ENCODE measurements at regions not wholly inside any gene's neighbourhood (a gene's known extent, or its start where the extent isn't known, plus 50 kb on each side); places are given as distances from the start of the nearest gene placed in this dataset.
"Not testable (repeated sequence)": the region's sequence is repeated elsewhere in the genome, so short reads cannot be mapped to it uniquely, and the experiment has no call there.

DNA sequence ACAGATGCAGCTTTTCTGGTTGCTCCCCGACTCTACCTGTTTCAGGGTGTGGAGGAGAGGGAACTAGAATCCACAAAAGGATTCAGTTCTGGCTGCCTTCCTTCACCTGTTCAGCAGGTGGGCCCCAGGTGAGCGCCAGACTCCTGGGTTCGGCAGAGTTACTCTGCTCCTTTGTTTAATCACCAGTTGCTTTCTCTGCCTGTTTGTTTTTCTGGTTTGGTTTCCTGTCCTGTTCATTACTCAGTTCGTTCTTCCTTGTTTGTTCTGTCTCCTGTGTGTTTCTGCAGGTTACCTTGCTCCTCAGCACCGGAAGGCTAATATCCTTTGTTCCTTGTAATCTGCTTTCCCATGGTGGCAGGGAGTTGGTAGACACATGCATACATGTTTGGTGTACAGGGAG lies 508.5 kb upstream of the ATP11B start:
- DNase-seq = no peak

DNA sequence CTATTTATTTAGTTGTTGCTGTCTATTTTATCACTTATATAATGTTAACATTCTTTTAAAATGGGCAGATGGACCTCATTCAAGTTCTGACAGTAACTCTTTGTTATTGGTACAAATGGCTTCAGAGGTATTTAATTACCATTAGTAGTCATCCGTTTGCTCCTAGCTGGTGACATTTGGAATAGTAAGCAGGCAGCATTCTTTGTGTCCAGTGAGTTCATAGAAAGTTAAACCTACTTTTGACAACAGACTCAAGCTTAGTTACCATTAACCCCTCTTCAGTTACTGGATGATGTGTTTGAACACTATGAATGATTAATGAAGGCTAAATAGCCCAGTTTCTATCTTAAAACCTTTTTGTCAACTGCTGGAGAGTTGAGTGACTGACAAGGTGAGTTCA lies 500.7 kb upstream of the ATP11B start:
- DNase-seq = no peak

DNA sequence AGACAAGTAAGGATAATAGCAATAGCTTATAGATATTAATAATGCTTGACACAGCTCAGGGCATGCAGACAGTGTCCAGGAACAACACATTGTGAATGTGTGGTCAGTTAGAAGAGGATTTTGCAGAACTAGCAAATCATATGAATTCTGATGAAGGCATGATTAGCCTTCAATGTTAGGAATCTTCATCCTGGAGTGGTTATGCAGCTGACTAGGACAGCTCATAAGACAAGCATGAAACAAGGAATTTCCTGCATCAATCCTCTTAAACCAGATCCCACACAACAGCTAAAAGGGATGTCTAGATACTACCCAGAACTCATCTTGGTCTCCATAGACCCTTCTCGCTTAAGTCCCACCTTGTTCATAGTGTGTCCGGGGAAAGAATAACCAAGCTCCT lies 499.0 kb upstream of the ATP11B start:
- DNase-seq = no peak

GRCh38 chr3:182294696-182295095 lies 498.6 kb upstream of the ATP11B start:
- no peak for DNase-seq

DNA sequence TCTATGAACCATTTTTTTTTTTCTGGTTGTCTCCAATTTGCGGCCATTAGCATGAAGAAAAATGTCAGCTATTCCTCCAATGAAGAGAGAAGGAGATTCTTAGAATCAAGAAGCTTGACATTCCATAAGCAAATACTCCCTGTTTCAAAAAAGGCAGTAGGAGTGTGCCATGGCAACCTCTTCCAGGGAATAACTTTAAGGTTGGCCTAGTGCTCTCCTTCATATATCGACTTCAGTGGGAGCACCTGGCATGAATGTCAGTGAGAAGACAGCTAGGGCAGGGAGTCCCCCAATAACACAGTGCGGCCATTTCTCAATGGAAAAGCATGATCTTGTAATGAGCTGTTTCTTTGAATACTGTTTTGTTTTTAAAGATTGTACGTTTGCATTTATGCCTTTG lies 493.0 kb upstream of the ATP11B start:
- no peak for DNase-seq

DNA sequence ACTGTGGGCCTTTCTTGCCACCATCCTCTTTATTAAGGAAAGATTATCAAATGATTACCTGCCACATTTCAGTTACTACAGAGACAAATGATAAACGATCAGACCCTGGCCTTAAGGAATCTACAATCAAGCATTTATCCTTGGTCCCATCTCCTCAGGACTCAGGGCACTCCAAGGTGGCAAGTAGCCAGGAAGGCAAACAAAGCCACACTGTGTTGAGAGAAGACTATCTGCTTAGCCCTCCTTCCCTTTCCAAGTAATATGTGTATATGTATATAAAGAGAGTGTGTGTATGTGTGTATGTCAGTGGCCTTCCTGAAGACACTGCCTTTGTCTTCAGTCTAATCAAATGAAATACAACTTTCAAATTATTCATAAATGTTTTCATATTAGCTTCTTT lies 490.1 kb upstream of the ATP11B start:
- DNase-seq = no peak

DNA sequence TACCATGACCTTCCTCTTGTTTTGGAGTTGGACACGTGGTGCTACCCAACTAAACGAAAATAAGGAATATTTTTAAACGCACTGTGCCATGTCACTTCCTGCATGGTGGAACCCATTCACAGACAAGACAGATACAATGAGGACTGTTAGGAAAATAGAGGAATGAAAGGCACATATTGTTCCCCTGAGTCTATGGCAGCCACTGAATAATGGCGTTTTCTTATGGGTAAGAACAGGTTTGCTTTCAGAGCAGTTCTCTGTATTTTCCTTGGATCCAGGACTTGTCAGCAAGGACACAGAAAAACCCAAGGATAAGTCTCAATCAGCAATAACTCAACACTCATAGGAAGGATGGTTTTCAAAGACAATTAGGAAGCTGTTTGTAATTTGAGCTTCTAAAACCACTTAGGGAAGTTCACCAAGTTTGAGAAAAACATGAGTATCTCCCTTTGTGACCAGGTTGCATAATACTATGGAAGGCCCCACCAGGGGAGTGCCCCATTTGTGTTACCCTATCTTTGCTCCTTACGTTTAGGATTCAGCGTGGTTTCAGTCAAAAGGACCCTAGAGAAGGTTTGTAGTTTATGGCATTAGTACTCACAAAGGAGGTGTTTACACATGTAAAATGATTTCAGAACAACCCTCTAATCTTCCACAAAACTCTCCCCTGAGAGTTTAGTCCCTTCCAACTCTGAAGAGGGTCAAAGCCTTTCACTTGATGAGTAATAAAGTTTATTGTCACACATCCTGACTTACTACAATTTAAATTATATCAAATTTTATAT lies 487.2 kb upstream of the ATP11B start:
- no peak for DNase-seq

DNA sequence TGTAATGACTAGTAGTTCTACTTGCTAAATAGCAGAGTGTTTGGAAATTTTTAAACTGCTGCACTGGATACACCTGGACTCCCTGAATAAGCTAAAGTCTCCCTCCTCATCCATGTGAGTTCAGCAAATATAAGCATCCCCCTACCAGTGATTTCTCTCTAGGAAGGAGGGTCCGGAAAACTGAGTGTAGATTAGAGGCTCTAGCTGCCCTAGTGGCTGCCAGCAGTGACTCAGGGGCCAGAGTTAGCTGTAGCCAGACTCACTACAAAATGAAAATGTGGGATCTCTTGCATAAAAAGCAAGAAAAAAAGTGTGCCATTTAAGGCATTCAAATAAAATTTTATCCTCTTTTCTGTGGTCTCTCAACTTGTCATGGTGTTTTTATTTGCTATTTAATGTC lies 485.0 kb upstream of the ATP11B start:
- no peak for DNase-seq

DNA sequence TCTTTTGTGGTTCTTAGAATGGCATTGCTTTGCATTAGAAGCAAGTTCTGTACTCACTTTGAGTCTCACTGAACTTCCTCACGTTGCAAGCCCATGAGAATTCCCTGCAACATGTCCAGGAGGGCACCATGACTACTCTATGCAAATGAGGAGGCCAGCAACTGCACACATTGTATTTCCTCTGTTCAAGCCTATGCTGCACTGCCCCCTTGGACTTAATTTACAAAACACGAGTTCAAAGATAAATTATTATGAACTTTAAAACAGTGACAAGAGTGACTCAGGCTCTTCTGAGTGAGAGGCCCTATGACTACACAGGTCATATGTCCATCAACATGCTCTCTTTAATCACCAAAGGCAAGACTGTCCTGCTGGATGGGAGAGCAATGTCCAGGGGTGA lies 484.2 kb upstream of the ATP11B start:
- no peak for DNase-seq

- no peak for DNase-seq
These were observed 478.0 kb upstream of the ATP11B start for GRCh38 chr3:182315313-182315712.

DNA sequence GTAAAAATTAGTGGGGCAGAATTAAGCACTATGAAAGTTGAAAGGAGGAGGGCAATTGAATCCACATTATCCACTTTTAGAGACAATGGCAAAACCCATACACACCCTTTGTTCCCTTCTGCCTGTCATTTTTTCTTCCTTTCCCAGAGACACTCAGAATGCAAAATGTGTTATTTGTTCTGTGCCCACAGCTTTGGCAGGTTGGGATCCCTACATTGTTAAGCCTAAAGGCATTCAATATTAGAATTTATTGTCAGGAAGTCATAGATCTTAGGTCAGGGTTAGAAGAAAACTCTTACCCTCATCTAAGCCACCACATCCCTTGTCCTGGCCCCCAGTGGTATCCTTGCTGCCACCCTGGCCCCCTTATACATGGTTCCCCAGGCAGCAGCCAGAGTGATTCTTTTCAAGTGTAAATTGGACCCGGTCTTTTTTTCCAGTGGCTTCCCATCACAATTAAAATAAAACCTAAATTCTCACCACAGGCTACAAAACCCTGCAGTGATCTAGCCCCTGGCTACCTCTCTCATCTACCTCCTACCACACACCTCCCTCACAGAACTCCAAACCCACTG lies 470.1 kb upstream of the ATP11B start:
- DNase-seq = no peak

GRCh38 chr3:182323898-182324297 lies 469.4 kb upstream of the ATP11B start:
- no peak for DNase-seq

DNA sequence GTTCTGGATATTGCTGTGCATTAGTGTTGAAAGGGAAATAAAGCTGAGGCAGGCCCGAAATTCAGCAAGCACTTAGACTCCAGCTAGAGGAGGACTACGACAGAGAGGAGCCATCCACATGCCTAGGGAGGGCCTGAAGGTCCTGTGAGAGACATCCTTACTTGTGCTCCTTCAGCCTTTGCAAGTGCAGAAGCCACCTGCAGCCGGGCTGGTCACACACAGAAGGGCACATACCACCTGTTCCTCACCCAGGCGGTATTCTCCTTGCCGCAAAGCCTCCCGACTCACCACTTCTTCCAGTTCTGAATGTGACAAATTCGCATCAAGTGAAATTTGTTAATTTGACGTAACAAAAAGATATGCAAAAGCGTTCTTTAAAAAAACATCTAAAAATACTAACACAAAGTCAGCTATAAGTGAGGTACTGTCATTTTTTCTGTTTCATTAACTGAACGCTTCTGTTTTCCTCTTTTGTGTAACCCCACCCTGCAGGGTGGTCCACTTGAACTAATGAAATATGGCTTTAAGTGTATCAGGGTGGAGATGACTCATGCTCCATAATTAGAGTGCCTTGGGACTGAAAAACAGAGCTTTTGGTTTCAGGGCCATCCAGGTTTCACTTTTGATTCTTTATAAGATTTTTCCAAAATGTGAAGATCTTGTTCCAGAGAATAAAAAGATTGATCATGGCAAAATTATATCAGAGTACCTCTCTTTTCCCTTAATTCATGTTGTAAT lies 467.9 kb upstream of the ATP11B start:
- no peak for DNase-seq

GRCh38 chr3:182327196-182327681 lies 466.1 kb upstream of the ATP11B start:
- DNase-seq = no peak

DNA sequence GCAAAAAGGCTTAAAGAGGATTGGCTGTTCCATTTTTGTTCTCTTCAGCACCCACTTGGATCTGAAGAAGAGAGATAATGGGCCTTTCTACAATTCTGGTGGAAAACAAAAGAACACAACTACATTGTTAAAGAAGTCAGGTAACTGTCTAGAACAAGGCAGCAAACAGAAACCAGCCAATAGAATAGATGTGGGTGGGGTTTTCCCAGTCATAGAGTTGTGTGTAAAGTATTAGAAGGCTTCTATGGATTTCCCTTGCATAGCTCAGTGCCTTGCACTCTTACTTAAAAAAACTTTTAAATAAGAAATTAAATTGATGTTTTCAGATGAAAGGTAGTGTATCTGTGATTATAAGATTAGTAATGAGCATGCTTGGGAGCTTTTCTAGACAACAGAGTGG lies 462.7 kb upstream of the ATP11B start:
- no peak for DNase-seq

DNA sequence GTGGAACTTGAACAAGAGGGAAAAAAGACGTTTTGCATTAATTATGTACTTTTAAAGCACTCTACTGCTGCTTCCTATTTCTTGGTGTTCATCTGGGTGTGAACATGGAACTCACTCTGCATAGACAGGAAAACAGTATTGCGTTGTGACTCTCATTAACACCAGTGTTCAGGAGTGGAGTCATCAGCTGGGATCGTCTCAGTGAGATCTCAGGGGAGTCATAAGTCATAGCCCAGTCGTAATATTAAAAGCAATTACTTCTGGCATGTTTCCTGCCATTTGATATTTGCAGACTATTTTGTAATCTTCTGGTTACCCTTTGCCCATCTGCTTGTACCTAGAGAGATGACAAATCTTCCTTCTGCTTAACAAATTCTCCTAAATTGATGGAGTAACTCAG lies 462.0 kb upstream of the ATP11B start:
- DNase-seq = no peak

DNA sequence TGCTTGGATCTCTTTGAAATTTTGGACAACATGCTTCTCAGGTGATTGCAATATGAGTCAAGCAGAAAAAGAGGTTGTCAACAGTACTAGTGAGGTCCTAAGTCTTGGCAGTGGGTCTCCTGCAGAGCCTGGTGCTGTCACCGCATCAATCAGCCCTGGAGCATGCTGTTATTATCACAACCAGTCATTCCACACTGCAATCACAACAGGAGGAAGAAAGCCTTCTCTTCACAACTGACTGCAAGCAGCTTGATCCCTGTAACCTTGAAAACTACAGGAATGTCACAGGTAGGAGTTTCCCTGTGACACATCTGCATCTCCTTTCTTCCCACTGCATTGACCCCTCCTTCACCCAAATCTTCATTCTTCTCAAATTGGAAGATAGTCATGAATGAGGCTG lies 451.1 kb upstream of the ATP11B start:
- no peak for DNase-seq

DNA sequence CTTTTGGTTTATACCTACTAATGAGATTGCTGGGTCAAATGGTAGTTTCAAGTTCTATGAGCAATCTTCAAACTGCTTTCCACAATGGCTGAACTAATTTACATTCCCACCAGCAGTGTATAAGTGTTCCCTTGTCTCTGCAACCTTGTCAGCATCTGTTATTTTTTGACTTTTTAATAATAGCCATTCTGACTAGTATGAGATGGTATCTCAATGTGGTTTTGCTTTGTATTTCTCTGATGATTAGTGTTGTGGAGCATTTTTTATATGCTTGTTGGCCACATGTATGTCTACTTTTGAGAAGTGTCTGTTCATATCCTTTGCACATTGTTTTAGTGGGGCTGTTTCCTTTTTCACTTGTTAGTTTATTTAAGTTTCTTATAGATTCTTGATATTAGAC lies 449.3 kb upstream of the ATP11B start:
- not testable (repeated sequence) for DNase-seq

- DNase-seq = no peak
These were observed 444.3 kb upstream of the ATP11B start for GRCh38 chr3:182349051-182349450.

DNA sequence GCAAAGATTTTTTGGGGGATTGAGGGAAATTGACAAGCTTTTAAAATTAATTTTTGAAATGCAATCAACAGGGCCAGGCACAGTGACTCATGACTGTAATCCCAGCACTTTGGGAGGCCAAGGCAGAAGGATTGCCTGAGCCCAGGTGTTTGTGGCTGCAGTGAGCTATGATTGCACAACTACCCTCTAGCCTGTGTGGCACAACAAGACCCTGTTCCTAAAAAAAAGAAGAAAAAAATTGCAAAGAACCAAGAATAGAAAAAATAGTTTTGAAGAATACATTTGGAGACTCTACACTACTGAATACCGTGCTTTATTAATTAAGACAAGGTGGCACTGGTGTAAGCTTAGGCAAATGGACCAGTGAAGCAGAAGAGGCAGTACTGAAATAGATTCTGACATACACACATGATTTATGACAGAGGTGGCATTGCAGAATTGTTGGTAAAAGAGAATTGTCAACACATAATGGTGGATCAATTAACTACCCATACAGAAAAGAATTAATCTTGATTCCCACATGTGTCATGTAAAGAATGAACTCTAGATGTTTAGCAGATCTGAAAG lies 443.3 kb upstream of the ATP11B start:
- no peak for DNase-seq

DNA sequence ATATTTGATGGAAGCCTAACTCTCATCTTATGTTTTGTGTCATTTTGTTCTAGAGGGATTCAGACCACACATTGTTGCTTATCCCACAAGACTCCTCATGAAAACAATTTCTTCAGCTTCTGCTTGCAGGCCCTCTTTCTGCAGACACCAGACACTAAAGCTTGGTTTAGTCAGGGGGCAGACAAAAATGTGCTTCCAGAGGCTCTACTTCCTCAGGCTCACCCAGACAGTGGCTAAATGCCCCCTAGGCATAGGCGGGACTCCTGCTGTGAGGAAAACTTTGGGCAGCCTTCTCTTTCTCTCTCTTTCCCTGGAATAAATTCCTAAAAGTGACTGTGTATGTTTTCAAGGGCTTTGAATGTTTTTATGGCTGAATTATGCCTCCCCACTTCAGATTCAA lies 435.4 kb upstream of the ATP11B start:
- DNase-seq = no peak

DNA sequence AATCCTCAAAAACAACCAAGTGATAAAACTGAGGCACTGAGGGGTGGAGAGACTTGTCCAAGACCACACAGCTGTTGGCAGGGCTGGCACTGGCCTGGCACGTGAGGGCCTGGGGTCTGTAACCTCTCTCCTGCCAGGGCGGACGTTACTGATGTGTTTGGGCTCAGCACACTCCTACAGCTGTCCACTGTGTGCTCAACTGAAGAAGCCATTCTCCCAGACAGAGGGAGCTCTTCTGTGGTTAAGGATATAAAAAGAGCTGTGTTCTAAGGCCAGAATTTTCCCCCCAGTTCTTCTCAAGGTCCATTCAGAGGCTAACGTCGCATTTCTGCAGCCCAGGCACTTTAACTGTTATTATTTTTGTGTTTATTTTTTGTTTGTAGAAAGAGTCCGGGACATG lies 429.0 kb upstream of the ATP11B start:
- DNase-seq = no peak

- DNase-seq = no peak
These were observed 428.3 kb upstream of the ATP11B start for GRCh38 chr3:182364723-182365650.
